Fibroblast of lung (primary cell): ENCODE measurements at regions not wholly inside any gene's neighbourhood (a gene's known extent, or its start where the extent isn't known, plus 50 kb on each side); places are given as distances from the start of the nearest gene placed in this dataset.

Experiments
- DNase-seq, 2 donors: peaks; one replicate each; pipeline versions ENCODE4 v3.0.0 to v3.0.0-alpha.2; 2010; ENCODE audit warnings: low read depth in 2 of 2
- H2AFZ ChIP-seq: 2 replicates; pipeline ENCODE4 v1.5.1; 2012; ENCODE audit warnings: low read length, control low read depth, inconsistent platforms
- H3K27ac ChIP-seq: 2 replicates; pipeline ENCODE4 v1.5.1; 2011; ENCODE audit warnings: low read length, control low read depth; ENCODE audit not compliant: insufficient read depth
- H3K27me3 ChIP-seq: 2 replicates; pipeline ENCODE4 v1.5.1; 2011; ENCODE audit warnings: mild to moderate bottlenecking, low read length; ENCODE audit not compliant: control insufficient read depth, insufficient read depth
- H3K36me3 ChIP-seq: 2 replicates; pipeline ENCODE4 v1.5.1; 2011; ENCODE audit warnings: low read length; ENCODE audit not compliant: control insufficient read depth, insufficient read depth
- H3K4me1 ChIP-seq: 2 replicates; pipeline ENCODE4 v1.5.1; 2011; ENCODE audit warnings: low read length; ENCODE audit not compliant: control insufficient read depth, insufficient read depth; ENCODE audit errors: extremely low read depth
- H3K4me2 ChIP-seq: 2 replicates; pipeline ENCODE4 v1.5.1; 2011; ENCODE audit warnings: low read length, control low read depth; ENCODE audit not compliant: insufficient read depth; ENCODE audit errors: extremely low read depth
- H3K4me3 ChIP-seq, 4 experiments: fragments of 200-600 bp in 1 of 4; sonication (generic) in 1 of 4; replicated peaks in 1 of 4; 2 replicates each; pipeline ENCODE4 v1.5.1; 2011 to 2016; ENCODE audit warnings: low read length in 4 of 4, low read depth in 3 of 4, mild to moderate bottlenecking in 3 of 4, control low read depth in 2 of 4, inconsistent platforms in 1 of 4, mixed read lengths in 1 of 4; ENCODE audit not compliant: insufficient read depth in 1 of 4; ENCODE audit errors: control extremely low read depth in 1 of 4
- H3K79me2 ChIP-seq: 2 replicates; pipeline ENCODE4 v1.5.1; 2012; ENCODE audit warnings: mild to moderate bottlenecking, low read length, inconsistent platforms; ENCODE audit not compliant: control insufficient read depth, insufficient read depth
- H3K9ac ChIP-seq: 2 replicates; pipeline ENCODE4 v1.5.1; 2011; ENCODE audit warnings: mild to moderate bottlenecking, low read length, control low read depth; ENCODE audit not compliant: insufficient read depth
- H3K9me3 ChIP-seq: 2 replicates; pipeline ENCODE4 v1.5.1; 2012; ENCODE audit warnings: low read depth, low read length; ENCODE audit not compliant: control insufficient read depth, insufficient read depth
- H4K20me1 ChIP-seq: 2 replicates; pipeline ENCODE4 v1.5.1; 2011; ENCODE audit warnings: low read length; ENCODE audit not compliant: control insufficient read depth, insufficient read depth; ENCODE audit errors: extremely low read depth
- CTCF ChIP-seq, 2 donors: IDR thresholded peaks in 1 of 2; conservative IDR thresholded peaks in 1 of 2; 1 replicate in 1 of 2; 2 replicates in 1 of 2; pipeline ENCODE4 v1.5.1; 2011 to 2012; ENCODE audit warnings: low read length in 2 of 2, control low read depth in 1 of 2, inconsistent platforms in 1 of 2, low read depth in 1 of 2, mild to moderate bottlenecking in 1 of 2
- EZH2 ChIP-seq: IDR thresholded peaks from 2 replicates; pipeline ENCODE4 v1.5.1; 2012; ENCODE audit warnings: low read length, control low read depth, mild to moderate bottlenecking; ENCODE audit errors: missing control alignments

- no peak overlapping the region for H2AFZ ChIP-seq
- no peaks in the 10 kb centered on the region for H3K9me3 ChIP-seq
- H3K27ac ChIP-seq = no peak overlapping the region
- H3K4me1 ChIP-seq = no peaks in the 10 kb centered on the region
- H3K27me3 ChIP-seq = no peaks in the 10 kb centered on the region
- H3K4me3 ChIP-seq = no peak overlapping the region
- H4K20me1 ChIP-seq = no peaks in the 10 kb centered on the region
- H3K9ac ChIP-seq = no peak overlapping the region
- TF ChIP-seq EZH2 (no peak), CTCF (conservative IDR thresholded peaks at IDR 0.05 in 1 of 2, IDR thresholded peaks at IDR 0.05 in 1 of 2; ENCODE audit: low read depth in 1 of 2, low read length in 2 of 2) (no peak)
- no peaks in the 10 kb centered on the region for H3K79me2 ChIP-seq
- no peaks in the 10 kb centered on the region for H3K36me3 ChIP-seq
- H3K4me2 ChIP-seq = no peak overlapping the region
- peak in 1 of 2 donors; percentile 12 for DNase-seq
These were observed 249.1 kb downstream of the DPY19L2 start for GRCh38 chr12:63419154-63419553.

GRCh38 chr12:63416788-63417187 lies 251.5 kb downstream of the DPY19L2 start:
- no peaks in the 10 kb centered on the region for H4K20me1 ChIP-seq
- H3K4me3 ChIP-seq = no peak overlapping the region
- TF ChIP-seq EZH2 (no peak), CTCF (conservative IDR thresholded peaks at IDR 0.05 in 1 of 2, IDR thresholded peaks at IDR 0.05 in 1 of 2; ENCODE audit: low read depth in 1 of 2, low read length in 2 of 2) (no peak)
- H3K9me3 ChIP-seq = no peaks in the 10 kb centered on the region
- H3K27me3 ChIP-seq = no peaks in the 10 kb centered on the region
- no peaks in the 10 kb centered on the region for H3K4me1 ChIP-seq
- H3K36me3 ChIP-seq = no peaks in the 10 kb centered on the region
- no peak overlapping the region for H2AFZ ChIP-seq
- no peak overlapping the region for H3K4me2 ChIP-seq
- no peak overlapping the region for H3K27ac ChIP-seq
- H3K79me2 ChIP-seq = no peaks in the 10 kb centered on the region
- H3K9ac ChIP-seq = no peak overlapping the region
- no peak for DNase-seq

GRCh38 chr12:63415357-63415756 lies 252.9 kb downstream of the DPY19L2 start:
- Histone ChIP-seq H3K9ac (no peak overlapping the region), H3K79me2 (no peaks in the 10 kb centered on the region), H3K36me3 (no peaks in the 10 kb centered on the region), H2AFZ (no peak overlapping the region), H3K9me3 (no peaks in the 10 kb centered on the region), H3K4me2 (no peak overlapping the region), H3K27ac (no peak overlapping the region), H3K4me1 (no peaks in the 10 kb centered on the region), H3K27me3 (no peaks in the 10 kb centered on the region), H3K4me3 (no peak overlapping the region), H4K20me1 (no peaks in the 10 kb centered on the region)
- TF ChIP-seq CTCF (conservative IDR thresholded peaks at IDR 0.05 in 1 of 2, IDR thresholded peaks at IDR 0.05 in 1 of 2; ENCODE audit: low read depth in 1 of 2, low read length in 2 of 2) = no peak
- TF ChIP-seq EZH2 = no peak
- DNase-seq = no peak
